Esophagus (tissue), 2 donors: ENCODE measurements at regions not wholly inside any gene's neighbourhood (a gene's known extent, or its start where the extent isn't known, plus 50 kb on each side); places are given as distances from the start of the nearest gene placed in this dataset.

Experiments
- H3K27ac ChIP-seq, 2 donors: one replicate each; pipeline ENCODE4 v1.5.1; 2013; ENCODE audit warnings: low read depth in 2 of 2, mild to moderate bottlenecking in 2 of 2, inconsistent platforms in 1 of 2, low read length in 1 of 2, moderate library complexity in 1 of 2
- H3K27me3 ChIP-seq, 2 donors: one replicate each; pipeline ENCODE4 v1.6.1; 2013; ENCODE audit warnings: low read length in 2 of 2, control low read depth in 1 of 2, mild to moderate bottlenecking in 1 of 2; ENCODE audit not compliant: insufficient read depth in 2 of 2, control insufficient read depth in 1 of 2
- H3K36me3 ChIP-seq, 2 donors: one replicate each; pipeline ENCODE4 v1.6.1; 2013; ENCODE audit warnings: low read length in 1 of 2; ENCODE audit not compliant: control insufficient read depth in 2 of 2, insufficient read depth in 2 of 2
- H3K4me1 ChIP-seq, 2 donors: one replicate each; pipeline ENCODE4 v1.6.1; 2013; ENCODE audit warnings: low read length in 1 of 2; ENCODE audit not compliant: control insufficient read depth in 2 of 2, insufficient read depth in 2 of 2
- H3K4me3 ChIP-seq, 2 donors: one replicate each; pipeline ENCODE4 v1.5.1; 2013; ENCODE audit warnings: low read length in 2 of 2, mild to moderate bottlenecking in 2 of 2, low read depth in 1 of 2, moderate library complexity in 1 of 2
- H3K9me3 ChIP-seq, 2 donors: one replicate each; pipeline ENCODE4 v1.6.1; 2013; ENCODE audit warnings: mild to moderate bottlenecking in 2 of 2, low read depth in 1 of 2, low read length in 1 of 2, moderate library complexity in 1 of 2; ENCODE audit not compliant: control insufficient read depth in 2 of 2, insufficient read depth in 1 of 2
- WGBS, 2 donors: extraction: QIAGEN DNeasy Blood & Tissue Kit; methylation state at CpG; one replicate each; pipeline ENCODE4 v1.1.7; 2013; 5-methylcytosine and 5-hydroxymethylcytosine counted together
- donor health status: healthy with polysubstance abuse.
- donor health status: Bipolar disorder and iron deficiency.

GRCh38 chr4:59126159-59126558, 2016.0 kb upstream of the IGFBP7 start:
- 80 to 90% methylated on average over 4 of the region's 4 CpGs for WGBS, 2 donors

GRCh38 chr4:59127006-59127405, 2016.8 kb upstream of the IGFBP7 start:
- Histone ChIP-seq H3K27ac (no peak overlapping the region), H3K9me3 (no peaks in the 10 kb centered on the region), H3K4me3 (no peak overlapping the region), H3K27me3 (no peaks in the 10 kb centered on the region), H3K4me1 (no peaks in the 10 kb centered on the region), H3K36me3 (no peaks in the 10 kb centered on the region)
- WGBS, 2 donors, result 82 to 86% methylated on average over 5 of the region's 5 CpGs

More at GRCh38 chr4:59126159-59126558, 2016.0 kb upstream of the IGFBP7 start:
- Histone ChIP-seq H3K27me3 (no peaks in the 10 kb centered on the region), H3K4me3 (no peak overlapping the region), H3K27ac (no peak overlapping the region), H3K4me1 (no peaks in the 10 kb centered on the region), H3K36me3 (no peaks in the 10 kb centered on the region), H3K9me3 (no peaks in the 10 kb centered on the region)

GRCh38 chr4:59127743-59128142, 2017.6 kb upstream of the IGFBP7 start:
- Histone ChIP-seq H3K36me3 (no peaks in the 10 kb centered on the region), H3K4me3 (no peak overlapping the region), H3K4me1 (no peaks in the 10 kb centered on the region), H3K9me3 (no peaks in the 10 kb centered on the region), H3K27me3 (no peaks in the 10 kb centered on the region), H3K27ac (no peak overlapping the region)
- 45 to 46% methylated on average over 1 of the region's 1 CpG for WGBS, 2 donors

GRCh38 chr4:59135248-59135985, 2025.2 kb upstream of the IGFBP7 start:
- H3K27me3 ChIP-seq, result no peaks in the 10 kb centered on the region
- H3K36me3 ChIP-seq, result no peaks in the 10 kb centered on the region
- no peak overlapping the region for H3K27ac ChIP-seq
- H3K9me3 ChIP-seq, result no peaks in the 10 kb centered on the region
- 89 to 95% methylated on average over 1 of the region's 1 CpG for WGBS, 2 donors
- no peak overlapping the region for H3K4me3 ChIP-seq
- no peaks in the 10 kb centered on the region for H3K4me1 ChIP-seq

- 73 to 78% methylated on average over 6 of the region's 6 CpGs for WGBS, 2 donors
- H3K4me3 ChIP-seq, result no peak overlapping the region
- no peaks in the 10 kb centered on the region for H3K36me3 ChIP-seq
- no peaks in the 10 kb centered on the region for H3K4me1 ChIP-seq
- H3K27me3 ChIP-seq, result no peaks in the 10 kb centered on the region
- no peaks in the 10 kb centered on the region for H3K9me3 ChIP-seq
- H3K27ac ChIP-seq, result no peak overlapping the region
Measured at GRCh38 chr4:59161249-59161648, 2038.9 kb upstream of the ADGRL3 start.

GRCh38 chr4:59175617-59176016, 2024.5 kb upstream of the ADGRL3 start:
- peaks cover 2 to 5% of the 10 kb centered on the region in 2 donors for H3K9me3 ChIP-seq
- no peaks in the 10 kb centered on the region for H3K4me1 ChIP-seq
- no peak overlapping the region for H3K4me3 ChIP-seq
- H3K27ac ChIP-seq, result no peak overlapping the region
- no peaks in the 10 kb centered on the region for H3K36me3 ChIP-seq
- H3K27me3 ChIP-seq, result no peaks in the 10 kb centered on the region
- 61 to 66% methylated on average over 1 of the region's 1 CpG for WGBS, 2 donors

- Histone ChIP-seq H3K27ac (no peak overlapping the region), H3K9me3 (peaks cover 2 to 5% of the 10 kb centered on the region in 2 donors), H3K36me3 (no peaks in the 10 kb centered on the region), H3K4me3 (no peak overlapping the region), H3K27me3 (no peaks in the 10 kb centered on the region), H3K4me1 (no peaks in the 10 kb centered on the region)
Measured at GRCh38 chr4:59179372-59179771, 2020.8 kb upstream of the ADGRL3 start.

GRCh38 chr4:59180161-59180560, 2020.0 kb upstream of the ADGRL3 start:
- 78 to 85% methylated on average over 11 of the region's 11 CpGs for WGBS, 2 donors
- no peak overlapping the region for H3K4me3 ChIP-seq
- no peaks in the 10 kb centered on the region for H3K27me3 ChIP-seq
- H3K9me3 ChIP-seq, result peaks cover 2 to 5% of the 10 kb centered on the region in 2 donors
- no peaks in the 10 kb centered on the region for H3K36me3 ChIP-seq
- no peak overlapping the region for H3K27ac ChIP-seq
- H3K4me1 ChIP-seq, result no peaks in the 10 kb centered on the region

GRCh38 chr4:59180969-59181368, 2019.2 kb upstream of the ADGRL3 start:
- no peaks in the 10 kb centered on the region for H3K27me3 ChIP-seq
- H3K4me1 ChIP-seq, result no peaks in the 10 kb centered on the region
- H3K4me3 ChIP-seq, result no peak overlapping the region
- no peaks in the 10 kb centered on the region for H3K36me3 ChIP-seq
- H3K27ac ChIP-seq, result no peak overlapping the region
- H3K9me3 ChIP-seq, result peaks cover 2 to 5% of the 10 kb centered on the region in 2 donors

GRCh38 chr4:59195839-59196238, 2004.3 kb upstream of the ADGRL3 start:
- Histone ChIP-seq H3K9me3 (no peaks in the 10 kb centered on the region), H3K27ac (no peak overlapping the region), H3K4me1 (no peaks in the 10 kb centered on the region), H3K36me3 (no peaks in the 10 kb centered on the region), H3K4me3 (no peak overlapping the region), H3K27me3 (no peaks in the 10 kb centered on the region)
- 40 to 42% methylated on average over 2 of the region's 2 CpGs for WGBS, 2 donors
